ENCODE measurements at regions not wholly inside any gene's neighbourhood (a gene's known extent, or its start where the extent isn't known, plus 50 kb on each side); places are given as distances from the start of the nearest gene placed in this dataset.
"Not testable (repeated sequence)": the region's sequence is repeated elsewhere in the genome, so short reads cannot be mapped to it uniquely, and the experiment has no call there.

DNA sequence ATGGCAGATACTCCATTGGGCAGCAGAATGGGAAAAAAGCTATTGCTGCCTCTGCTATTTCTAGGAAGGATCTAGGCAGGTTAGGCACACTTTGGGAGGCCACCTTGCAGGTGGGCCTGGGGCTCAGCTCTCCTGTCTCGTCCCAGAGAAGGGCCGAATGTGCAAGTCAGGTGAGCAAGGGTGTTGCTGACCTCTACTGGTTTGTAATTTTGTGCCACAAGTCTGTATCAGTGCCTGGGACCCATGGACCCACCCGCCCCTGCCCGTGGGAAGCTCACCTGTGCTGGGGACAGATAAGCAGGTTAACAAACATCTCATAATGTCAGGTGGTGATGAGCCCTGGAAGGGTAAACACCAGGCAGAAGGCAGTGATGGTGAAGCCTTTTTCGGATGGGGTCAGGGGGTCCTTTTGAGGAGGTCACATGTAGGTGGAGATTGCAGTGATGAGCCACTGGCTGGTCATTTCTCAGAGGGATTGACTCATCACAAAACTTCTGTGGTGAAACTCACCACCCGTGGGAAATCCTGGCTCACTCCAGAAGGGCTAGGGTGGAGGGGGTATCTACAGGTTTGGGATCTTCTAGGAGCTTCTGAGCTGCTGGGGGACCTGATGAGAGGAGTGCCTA lies 161.3 kb downstream of the KLF13 start:
- DNase-seq (ENCODE audit: low read depth, low spot score) = no peak

DNA sequence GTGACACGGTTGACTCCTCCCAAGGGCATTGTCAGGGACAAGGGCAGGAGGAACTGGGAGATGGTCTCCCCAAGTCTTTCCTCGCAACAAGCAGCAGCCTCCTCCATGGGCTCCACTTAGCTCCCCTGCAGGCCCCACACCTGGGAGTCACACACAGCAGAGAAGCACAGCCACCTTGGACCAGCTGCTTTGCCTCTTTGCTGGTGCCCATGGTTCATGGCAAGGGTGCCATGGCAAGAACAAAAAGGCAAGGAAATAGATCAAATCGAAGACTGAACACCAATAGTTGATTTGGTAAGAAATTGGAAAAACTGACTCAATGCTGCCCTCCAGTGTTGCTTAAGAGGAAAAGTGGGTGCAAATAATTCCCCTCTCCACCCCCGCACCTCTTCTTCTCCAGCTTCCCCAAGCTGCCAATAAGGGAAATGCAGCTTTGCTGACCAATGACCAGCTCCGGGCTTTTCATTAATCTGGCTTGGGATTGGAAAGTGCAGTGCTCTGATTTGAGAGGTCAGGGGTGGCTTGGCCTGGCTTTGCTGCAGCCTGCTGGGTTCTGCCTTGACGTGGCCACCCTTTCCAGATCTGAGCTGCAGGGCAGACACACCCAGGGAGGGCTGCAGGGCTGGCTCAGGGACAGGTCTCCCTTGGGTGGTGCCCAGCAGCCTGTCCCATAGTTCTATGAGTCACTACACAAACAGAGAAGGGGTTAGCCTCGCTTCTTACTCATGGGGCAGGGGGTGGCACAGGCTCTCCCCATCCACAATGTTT lies 162.0 kb downstream of the KLF13 start:
- DNase-seq (ENCODE audit: low read depth, low spot score) = peak; percentile 72

DNA sequence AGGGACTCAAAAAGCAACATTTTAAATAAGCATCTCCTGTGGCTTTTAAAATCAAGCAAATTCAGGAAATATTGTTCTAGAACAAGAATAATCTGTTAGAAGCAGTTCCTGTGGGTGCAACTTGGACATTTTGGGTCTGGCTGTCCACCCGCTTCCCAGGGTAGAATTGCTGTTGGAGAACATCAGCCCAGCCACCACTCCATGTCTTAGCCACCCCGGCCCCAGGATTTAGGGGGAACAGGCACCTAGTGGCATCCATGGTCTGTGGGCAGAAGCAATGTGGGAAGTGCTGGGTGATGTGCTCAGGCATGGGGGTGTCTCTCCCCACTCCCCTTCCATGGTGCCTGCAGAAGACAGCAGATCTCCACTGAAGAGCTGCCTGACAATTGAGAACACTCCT lies 162.6 kb downstream of the KLF13 start:
- DNase-seq (ENCODE audit: low read depth, low spot score) = no peak

DNA sequence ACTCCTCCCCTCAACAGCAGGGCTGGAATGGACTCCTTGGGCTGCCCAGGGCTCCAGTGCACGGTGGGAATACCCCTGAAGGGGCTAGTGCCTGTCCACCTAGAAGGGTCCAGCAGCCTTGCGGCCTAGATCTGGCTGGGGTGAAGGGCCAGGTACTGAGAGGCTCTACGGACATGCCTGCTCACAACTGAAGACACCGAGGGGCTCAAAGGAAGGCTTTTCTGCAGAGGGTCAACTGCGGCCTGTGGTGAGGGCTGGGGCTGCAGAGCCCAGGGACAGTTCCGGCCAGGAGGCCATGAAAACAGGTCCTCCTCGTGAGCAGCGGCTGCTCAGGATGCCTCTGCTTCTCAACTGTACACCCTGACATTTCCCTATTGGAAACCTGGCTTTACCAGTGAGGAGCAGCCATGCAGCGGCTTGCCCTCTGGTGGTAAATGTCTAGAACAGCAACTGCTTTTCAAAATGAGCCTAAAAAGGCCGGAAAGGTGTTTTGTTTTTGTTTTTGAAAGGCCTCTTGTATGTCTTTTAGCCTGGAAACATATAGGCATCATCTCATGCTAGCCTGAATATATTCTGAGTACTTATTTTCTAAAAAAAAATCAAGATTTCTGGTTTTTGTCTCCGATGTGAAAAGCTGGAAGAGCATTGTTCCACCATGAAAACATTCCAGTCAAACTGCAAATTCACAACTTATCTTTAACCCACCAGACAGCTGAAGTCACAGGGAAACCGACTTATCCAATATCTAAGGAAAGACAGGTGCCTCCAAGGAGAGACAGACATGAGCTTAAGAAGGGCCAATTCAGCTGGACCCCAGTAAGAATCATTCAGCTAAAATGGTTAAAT lies 163.4 kb downstream of the KLF13 start:
- DNase-seq (ENCODE audit: low read depth, low spot score) = no peak

DNA sequence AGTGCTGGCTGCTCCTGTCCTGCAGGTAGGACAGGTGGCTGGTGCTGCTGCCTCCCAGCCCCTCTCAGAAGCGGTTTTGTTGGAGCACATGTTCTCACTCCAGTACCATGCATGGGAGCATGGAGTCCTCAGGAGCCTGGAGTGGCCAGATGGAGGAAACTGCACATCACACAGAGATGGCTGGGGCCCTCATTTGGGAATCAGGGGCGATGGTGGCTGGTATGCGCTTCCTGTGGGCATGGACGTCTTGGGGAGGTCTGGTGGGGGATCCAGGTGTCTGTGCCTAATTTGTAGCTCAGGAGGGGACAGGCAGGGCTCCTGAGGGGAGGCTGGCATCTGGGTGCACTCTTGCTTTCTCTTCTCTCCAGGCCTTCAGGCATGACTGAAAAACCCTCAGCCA lies 168.2 kb downstream of the KLF13 start:
- DNase-seq (ENCODE audit: low read depth, low spot score) = no peak

DNA sequence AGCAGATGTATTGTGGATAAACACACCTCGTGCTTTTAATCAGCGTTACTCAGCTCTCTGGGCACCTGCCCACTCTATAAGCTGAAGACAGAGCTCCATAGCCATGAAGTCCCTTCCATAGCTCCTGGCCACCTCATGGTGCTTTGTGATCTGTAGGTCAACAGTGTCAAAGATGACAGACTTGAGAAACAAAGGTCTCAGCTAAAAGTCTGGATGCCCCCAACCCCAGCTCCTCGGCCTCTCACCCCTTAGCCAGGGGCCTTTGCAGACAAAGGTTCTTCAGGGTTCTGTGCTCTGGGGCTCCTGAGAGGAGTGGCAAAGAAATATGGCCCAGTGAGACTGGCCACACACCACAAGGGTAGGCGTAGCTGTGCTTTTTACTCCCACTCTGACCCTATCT lies 168.6 kb downstream of the KLF13 start:
- DNase-seq (ENCODE audit: low read depth, low spot score) = no peak

DNA sequence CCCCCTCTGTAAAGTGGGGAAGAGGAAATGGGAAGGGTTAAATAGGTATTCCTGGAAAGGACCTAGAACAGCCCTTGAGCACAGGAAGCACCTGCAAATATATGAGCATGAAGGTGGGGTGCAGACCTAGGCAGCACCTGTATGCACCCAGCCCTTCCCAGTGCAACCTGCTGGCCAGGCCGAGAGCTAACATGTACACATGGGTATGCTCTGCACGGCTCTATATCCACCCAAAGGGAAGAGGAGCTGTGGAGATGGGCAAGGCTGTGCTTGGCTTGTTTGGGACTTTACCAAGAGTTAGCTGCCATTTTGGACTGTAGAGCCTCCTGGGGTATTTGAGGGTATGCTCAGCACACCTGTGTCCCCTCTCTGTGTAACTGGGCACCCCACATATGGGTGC lies 171.2 kb downstream of the KLF13 start:
- no peak for DNase-seq (ENCODE audit: low read depth, low spot score)

DNA sequence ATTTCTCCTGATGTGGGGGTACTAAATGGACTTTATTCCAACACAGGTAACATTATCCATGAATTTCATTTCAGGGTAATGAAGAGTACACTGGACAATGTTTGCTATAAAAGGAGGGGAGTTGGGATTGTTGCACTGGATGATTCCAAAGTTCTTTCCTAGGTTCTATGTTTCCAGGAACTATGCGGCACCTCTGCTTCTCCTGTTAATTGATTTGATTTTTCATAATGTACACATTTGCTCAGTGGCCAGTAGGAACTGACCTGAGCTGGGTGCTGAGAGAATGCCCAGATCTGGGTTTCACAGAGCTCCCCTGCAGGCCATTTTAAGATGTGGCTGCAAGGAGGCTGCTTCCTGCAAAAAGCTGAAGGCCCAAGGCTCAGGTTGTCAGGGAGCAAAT lies 171.7 kb downstream of the KLF13 start:
- no peak for DNase-seq (ENCODE audit: low read depth, low spot score)

DNA sequence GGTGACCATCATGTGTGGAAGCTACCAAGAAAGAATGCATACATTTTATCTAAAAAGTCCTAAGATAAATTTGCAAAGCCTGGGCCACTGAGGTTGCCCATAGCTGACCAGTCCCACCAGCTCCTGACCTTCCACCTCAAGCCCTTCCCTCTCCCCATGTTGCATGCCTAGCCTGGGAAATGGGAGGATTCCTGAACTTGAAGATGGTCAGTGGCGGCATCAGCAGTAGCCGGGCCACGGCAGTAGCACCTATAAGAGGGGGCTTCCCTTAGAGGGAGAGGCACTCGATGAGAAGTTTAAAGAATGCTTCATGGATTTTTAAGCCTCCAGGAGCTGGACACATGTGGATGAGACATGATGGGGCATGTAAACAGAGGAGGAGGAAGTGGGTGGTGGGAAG lies 172.1 kb downstream of the KLF13 start:
- no peak for DNase-seq (ENCODE audit: low read depth, low spot score)

DNA sequence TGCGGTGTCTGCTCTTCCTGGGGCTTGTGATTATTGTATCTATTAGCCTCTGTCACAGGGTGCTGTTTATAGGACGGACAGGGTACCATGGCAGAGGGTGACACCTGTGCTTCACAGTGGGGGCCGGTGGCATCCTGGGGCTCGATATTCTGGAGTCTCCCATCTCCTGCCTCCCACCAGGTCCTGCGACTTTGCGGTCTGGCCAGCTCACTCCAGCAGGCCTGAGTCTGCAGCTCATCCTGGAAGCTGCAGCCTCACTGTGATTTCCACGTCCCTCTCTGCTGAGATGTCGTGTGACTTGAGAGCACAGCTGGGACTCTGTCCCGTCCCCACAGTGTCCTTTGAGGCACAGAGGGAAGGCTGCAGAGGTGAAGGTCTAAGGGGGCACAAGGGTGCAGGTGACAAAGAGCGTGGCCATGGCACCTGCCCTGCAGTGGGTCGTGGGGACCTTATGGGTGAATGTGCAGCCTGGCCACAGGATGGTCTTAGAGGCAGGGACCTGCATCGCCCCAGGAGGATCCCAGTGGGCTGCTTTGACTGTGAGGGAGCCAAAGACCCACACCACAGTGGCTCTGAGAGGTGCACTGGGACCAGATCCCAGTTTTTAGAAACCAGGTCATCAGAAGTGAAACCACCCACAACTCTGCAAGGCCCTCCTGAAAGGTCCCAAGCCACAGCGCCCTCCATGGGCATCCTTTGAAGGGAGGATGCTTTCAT lies 172.8 kb downstream of the KLF13 start:
- DNase-seq (ENCODE audit: low read depth, low spot score) = no peak

DNA sequence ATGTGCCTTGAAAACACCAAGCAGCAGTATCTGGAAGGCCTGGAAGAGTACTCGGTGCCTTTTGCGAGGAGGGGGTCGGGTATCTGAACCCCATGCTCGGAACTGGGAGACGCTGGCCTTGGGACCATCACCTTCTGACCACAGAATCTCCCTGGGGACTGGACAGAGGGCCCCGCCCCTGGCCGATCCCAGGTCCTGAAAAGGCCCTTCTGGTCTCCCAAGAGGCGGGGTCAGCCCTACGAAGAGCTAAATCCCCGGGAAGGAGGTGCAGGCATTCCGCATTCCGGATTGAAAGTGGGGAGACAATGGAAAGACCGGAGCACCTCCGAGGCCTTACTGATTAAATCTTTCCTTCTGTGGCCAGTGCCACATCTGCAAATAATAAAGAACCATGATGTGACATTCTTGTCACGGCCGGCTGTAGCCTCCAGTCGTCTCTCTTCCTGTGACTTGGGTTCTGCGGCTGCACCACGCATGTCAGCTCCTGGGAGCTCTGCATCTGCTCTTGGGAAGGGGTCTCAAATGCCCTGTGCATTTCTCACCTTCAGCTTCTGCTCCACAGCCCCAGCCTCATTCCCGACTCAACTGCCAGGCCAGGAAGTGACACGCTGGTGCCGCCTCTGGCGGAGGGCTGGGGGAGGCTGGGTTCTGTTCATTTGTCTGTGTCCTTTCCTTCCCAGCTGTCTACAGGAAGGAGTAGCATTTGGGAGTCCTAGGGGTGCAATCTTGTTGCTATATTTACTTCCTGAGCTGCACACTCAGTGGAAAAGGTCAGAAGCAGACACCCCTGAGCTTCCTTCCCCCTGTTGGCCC lies 173.5 kb downstream of the KLF13 start:
- no peak for DNase-seq (ENCODE audit: low read depth, low spot score)

DNA sequence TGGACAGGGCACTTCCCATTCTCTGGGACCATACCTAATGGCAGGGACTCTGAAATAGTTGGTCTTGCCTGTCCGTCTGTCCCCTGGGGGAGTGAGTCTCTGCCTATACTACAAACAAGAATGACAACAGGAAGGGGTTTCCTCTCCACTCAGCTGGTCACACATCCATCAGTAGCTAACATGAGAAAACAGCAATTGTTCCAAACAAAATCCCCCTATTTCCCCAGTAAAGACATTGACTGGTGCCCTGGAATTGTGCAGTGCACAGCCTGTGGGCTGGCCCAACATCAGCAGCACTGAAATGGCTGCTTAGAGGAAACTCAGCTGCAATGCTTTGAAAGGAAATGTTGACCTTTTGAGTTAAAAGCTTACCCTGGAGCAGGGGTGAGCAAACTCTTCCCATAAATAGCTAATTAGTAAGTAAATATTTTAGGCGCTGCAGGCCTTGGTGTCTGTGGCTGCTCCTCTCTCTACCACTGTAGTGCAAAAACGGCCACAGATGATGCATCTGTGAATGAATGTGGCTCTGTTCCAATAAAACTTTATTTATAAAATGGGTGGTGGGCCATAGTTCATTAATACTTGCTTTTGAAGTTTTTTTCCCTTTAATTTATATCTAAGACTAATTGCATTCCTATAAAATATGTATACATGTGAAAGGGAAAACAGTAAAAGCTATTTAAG lies 174.3 kb downstream of the KLF13 start:
- DNase-seq (ENCODE audit: low read depth, low spot score) = no peak

DNA sequence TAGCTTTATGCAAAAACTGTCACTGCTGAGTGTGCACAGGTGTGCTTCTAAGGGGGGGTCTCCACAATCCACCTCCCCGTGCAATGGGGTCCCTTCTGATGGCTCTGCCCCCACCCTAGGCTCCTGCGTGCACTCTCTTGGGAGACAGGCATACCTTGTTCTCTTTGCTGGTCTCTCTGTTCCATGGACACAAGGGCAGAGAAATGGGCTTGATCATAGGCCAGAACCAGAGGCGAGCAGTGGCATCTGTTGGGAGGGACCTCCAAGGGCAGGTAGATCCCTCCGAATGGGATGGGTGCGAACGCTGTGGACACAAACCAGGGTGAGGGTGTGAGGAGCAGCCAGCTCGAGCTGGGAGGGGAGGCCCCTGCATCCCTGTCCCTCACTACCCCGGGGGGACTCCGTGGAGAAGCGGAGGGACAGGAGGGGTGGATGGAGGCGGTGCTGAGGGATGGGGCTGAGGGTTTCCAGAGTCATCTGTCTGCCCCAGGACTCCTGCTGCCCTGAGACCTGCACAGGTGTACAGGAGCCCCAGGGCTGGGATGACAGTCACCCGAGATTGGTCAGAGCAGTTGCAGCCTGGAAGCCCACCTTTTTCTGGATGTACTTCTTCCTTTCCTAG lies 175.0 kb downstream of the KLF13 start:
- no peak for DNase-seq (ENCODE audit: low read depth, low spot score)

DNA sequence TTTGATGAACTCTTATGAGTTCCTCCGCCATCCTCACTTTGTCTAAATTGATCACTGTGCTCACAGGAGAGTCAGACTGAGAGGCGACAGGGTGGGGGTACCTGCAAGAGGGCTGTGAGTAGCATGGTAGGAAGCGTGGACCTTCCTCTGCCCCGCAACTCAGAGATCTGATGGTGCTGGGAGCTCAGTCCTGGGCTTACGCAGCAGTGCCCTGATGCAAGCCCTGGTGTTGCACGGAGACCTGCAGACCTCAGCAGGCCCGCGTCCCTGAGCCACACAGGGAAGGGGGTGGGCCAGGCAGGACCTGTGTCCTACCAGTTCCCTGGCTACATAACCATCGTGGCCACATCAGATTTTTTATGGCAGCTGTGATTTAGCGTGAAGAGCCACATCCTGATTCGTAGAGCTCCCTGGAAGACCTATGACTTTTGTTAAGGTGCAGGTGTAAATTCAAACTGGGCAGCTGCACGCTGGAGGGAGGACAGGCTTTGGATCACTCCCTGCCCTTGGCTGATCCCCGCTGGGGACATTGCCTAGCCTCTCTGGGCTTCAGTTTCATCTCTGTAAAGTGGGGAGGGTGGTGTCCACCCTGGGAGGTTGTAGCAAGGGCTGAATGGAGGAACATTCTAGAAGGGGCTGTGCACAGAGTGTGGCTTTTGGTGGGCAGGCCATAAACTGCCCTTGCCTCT lies 176.1 kb downstream of the KLF13 start:
- no peak for DNase-seq (ENCODE audit: low read depth, low spot score)

DNA sequence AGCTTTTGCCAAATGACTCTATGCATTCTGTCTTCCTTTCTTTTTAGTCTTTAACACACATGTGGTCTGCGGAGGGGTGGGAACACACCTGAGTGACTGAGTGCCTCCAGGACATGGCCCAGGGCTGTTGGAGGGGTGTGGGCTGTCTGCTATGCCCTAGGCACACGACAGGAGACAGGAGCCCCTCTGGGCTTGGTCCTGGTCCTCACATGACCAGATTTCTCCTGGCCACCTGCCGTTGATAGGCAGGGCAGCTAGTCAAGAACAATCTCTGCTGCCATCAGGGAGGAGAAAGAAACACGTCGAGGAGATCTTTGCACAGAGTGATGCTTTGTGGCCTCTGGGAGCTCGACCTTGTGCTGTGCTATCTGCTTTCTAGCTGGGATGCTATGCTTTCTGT lies 176.6 kb downstream of the KLF13 start:
- no peak for DNase-seq (ENCODE audit: low read depth, low spot score)

DNA sequence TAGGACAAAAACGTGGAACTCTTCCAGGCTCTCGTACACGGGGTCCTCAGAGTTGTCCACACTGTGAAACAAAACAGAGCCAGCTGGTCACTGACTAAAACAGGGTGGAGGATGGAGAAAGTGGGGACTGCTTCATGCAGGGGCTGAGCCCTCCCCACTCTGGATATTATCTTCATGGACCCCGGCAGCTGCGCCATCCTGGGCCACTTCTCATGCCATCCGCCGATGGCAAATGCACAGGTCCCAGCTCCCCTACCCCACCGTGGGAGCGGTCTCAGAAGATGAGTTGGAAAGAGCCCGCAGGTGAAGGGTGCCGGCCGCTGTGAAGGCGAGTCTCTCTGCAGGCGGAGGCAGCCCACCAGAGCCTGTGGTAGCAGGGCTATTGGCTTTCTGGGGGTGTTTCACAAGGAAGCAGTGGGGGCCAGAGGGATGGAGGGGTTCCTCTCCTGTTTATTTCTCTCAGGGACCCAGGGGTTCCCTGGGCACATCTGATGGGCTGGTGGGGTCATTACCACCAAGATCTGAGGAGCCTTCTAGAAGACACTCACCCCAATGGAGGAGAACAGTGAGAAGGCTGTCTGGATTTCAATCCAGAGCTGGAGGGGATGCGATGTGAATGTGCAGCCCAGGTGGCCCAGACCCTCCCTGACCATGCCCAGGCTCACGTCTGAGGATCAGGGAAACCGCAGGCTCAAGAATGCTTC lies 177.3 kb downstream of the KLF13 start:
- DNase-seq (ENCODE audit: low read depth, low spot score) = no peak

DNA sequence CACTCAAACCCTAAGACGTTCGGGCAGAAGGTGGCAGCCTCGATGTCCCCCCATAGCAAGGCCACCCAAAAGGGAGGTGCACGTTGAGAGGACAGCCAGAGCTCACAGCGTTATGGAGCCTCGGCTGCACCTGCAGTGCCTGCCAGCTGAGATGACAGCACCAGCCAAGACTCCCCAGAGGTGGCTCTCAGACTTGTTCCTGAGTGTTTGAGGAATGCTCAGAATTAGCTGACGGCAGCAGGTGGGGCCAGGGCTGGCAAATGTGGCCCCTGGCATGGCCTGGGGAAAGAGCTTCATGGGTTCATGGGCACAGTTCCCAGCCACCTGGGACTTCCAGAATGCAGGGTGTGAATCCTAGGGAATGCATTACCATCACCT lies 177.8 kb downstream of the KLF13 start:
- no peak for DNase-seq (ENCODE audit: low read depth, low spot score)

DNA sequence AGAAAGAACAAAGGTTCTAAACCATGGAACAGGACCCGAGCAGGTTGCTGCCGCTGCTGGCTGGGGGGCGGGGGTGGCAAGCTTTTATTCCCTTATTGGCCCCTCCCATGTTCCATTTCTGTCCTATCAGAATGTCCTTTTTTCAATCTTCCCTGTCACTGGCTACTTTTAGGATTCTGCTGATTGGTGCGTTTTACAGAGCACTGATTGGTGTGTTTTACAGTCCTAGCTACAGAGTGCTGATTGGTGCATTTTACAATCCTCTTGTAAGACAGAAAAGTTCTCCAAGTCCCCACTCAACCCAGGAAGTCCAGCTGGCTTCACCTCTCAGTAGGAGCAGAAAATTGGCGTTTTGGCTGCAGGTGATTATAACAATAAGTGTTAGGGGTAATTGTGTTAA lies 180.9 kb downstream of the KLF13 start:
- DNase-seq (ENCODE audit: low read depth, low spot score) = not testable (repeated sequence)

DNA sequence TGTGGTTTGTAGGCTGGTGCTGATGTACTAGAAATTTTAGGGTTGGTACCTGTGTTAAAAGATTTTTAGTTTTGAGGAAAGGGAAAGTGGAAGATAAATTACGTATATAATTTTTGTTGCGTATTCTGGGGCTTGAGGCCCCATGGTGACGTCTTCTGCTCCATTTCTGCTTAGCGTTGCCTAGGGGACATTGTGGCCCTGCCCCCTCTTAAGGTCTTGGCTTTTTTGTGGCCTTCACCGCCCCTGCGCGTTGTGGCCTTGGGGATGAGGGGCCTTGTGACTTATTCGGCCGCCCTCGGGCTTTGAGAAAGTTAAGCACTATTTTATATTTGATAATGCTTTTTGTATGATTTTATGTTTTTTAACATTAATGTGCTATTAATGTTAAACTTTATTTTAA lies 182.0 kb downstream of the KLF13 start:
- no peak for DNase-seq (ENCODE audit: low read depth, low spot score)
